Prostate gland (tissue), 2 donors: ENCODE measurements at regions not wholly inside any gene's neighbourhood (a gene's known extent, or its start where the extent isn't known, plus 50 kb on each side); places are given as distances from the start of the nearest gene placed in this dataset.

Experiments used
- CTCF ChIP-seq, 4 experiments: fragments of 200-600 bp in 2 of 4; fragments of 450-650 bp in 2 of 4; sonication (generic) in 2 of 4; IDR thresholded peaks; 1 replicate in 3 of 4; 2 replicates in 1 of 4; pipeline ENCODE4 v1.5.1; 2016 to 2019; ENCODE audit warnings: antibody characterized with exemption in 4 of 4, mild to moderate bottlenecking in 2 of 4, moderate library complexity in 2 of 4
- POLR2AphosphoS5 ChIP-seq: sonication (generic); formaldehyde crosslinking; IDR thresholded peaks from one replicate; pipeline ENCODE4 v1.6.1; 2017; ENCODE audit warnings: antibody characterized with exemption

DNA sequence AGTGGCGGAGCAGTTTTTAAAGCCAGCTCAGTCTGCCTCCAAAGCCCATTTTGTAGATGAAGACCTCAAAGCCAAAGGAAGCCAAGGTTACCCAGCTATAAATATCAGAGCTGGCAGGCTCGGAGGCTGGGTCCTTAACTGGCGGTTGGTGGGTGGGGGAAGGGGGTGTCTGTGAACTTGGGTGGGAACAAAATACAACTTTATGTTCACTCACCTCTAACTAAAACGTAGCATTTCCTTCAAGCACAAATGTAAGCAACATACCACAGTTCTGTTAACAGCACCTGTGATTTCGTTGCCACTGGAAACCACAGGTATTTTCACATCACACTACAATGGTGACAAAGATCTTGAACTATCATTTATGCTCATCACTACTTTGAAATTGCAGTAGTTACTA, 99.7 kb upstream of the SYT13 start:
- no peak for TF ChIP-seq CTCF (IDR thresholded peaks at IDR 0.05)
- no peak for TF ChIP-seq POLR2AphosphoS5
